ENCODE measurements at regions not wholly inside any gene's neighbourhood (a gene's known extent, or its start where the extent isn't known, plus 50 kb on each side); places are given as distances from the start of the nearest gene placed in this dataset.

GRCh38 chr17:34011599-34011998 is 243.5 kb upstream of the CCL2 start:
- H3K9me3 Mint-ChIP-seq: peaks cover 0 to 3% (median 0%) of the 10 kb centered on the region in 7 donors
- Histone ChIP-seq H3K9me3 (replicated peaks in 1 of 2; ENCODE audit: control insufficient read depth in 1 of 2, insufficient read depth in 1 of 2, low read length in 2 of 2) (no peaks in the 10 kb centered on the region), H2AFZ (ENCODE audit: insufficient read depth, low read depth, low read length, poor library complexity, severe bottlenecking) (no peak overlapping the region), H3K9ac (ENCODE audit: insufficient read depth, low read length, poor library complexity, severe bottlenecking) (no peak overlapping the region), H4K20me1 (ENCODE audit: insufficient read depth, low read length) (no peaks in the 10 kb centered on the region), H3K4me1 (ENCODE audit: control insufficient read depth in 1 of 2, insufficient read depth in 2 of 2, low read length in 2 of 2) (no peaks in the 10 kb centered on the region), H3K79me2 (ENCODE audit: insufficient read depth, low read length) (no peaks in the 10 kb centered on the region), H3K36me3 (replicated peaks in 1 of 2; ENCODE audit: control insufficient read depth in 1 of 2, insufficient read depth in 2 of 2, low read length in 2 of 2) (no peaks in the 10 kb centered on the region), H3K4me2 (replicated peaks; ENCODE audit: extremely low read depth, low read length, poor library complexity, severe bottlenecking) (no peak overlapping the region), H3K27me3 (ENCODE audit: control insufficient read depth in 2 of 2, insufficient read depth in 2 of 2, low read length in 2 of 2) (peaks cover 0 to 2% of the 10 kb centered on the region in 2 donors), H3K4me3 (replicated peaks in 1 of 3; ENCODE audit: low read depth in 2 of 3, low read length in 3 of 3) (no peak overlapping the region), H3K27ac (ENCODE audit: low read depth in 1 of 2, low read length in 2 of 2) (no peak overlapping the region)
- H3K27ac Mint-ChIP-seq: no peak overlapping the region
- peaks cover 0 to 7% (median 7%) of the 10 kb centered on the region in 3 donors for H3K27me3 Mint-ChIP-seq (ENCODE audit: low read depth in 3 of 3)
- TF ChIP-seq CTCF (IDR thresholded peaks at IDR 0.05): no peak
- H3K4me1 Mint-ChIP-seq: no peaks in the 10 kb centered on the region
- intact Hi-C loops (cut with micrococcal nuclease): no loop called here
- no peaks in the 10 kb centered on the region for H3K36me3 Mint-ChIP-seq
- DNase-seq: no peak
- H3K4me3 Mint-ChIP-seq: no peak overlapping the region
- WGBS (ENCODE audit: insufficient coverage): 100% methylated on average over 2 of the region's 3 CpGs

- H3K27ac ChIP-seq (ENCODE audit: low read depth in 1 of 2, low read length in 2 of 2): no peak overlapping the region
- Mint-ChIP-seq H3K27me3 (ENCODE audit: low read depth in 3 of 3) (peaks cover 0 to 7% (median 2%) of the 10 kb centered on the region in 3 donors), H3K27ac (peak overlapping the region in 1 of 7 donors; percentile 50), H3K4me1 (no peaks in the 10 kb centered on the region), H3K4me3 (no peak overlapping the region), H3K36me3 (no peaks in the 10 kb centered on the region), H3K9me3 (peaks cover 0 to 3% (median 0%) of the 10 kb centered on the region in 7 donors)
- H3K79me2 ChIP-seq (ENCODE audit: insufficient read depth, low read length): no peaks in the 10 kb centered on the region
- 100% methylated on average over 2 of the region's 5 CpGs for WGBS (ENCODE audit: insufficient coverage)
- no peaks in the 10 kb centered on the region for H3K27me3 ChIP-seq (ENCODE audit: control insufficient read depth in 2 of 2, insufficient read depth in 2 of 2, low read length in 2 of 2)
- H3K9ac ChIP-seq (ENCODE audit: insufficient read depth, low read length, poor library complexity, severe bottlenecking): no peak overlapping the region
- no peaks in the 10 kb centered on the region for H4K20me1 ChIP-seq (ENCODE audit: insufficient read depth, low read length)
- no peaks in the 10 kb centered on the region for H3K9me3 ChIP-seq (replicated peaks in 1 of 2; ENCODE audit: control insufficient read depth in 1 of 2, insufficient read depth in 1 of 2, low read length in 2 of 2)
- no peak overlapping the region for H3K4me3 ChIP-seq (replicated peaks in 1 of 3; ENCODE audit: low read depth in 2 of 3, low read length in 3 of 3)
- no peak for DNase-seq
- H3K36me3 ChIP-seq (replicated peaks in 1 of 2; ENCODE audit: control insufficient read depth in 1 of 2, insufficient read depth in 2 of 2, low read length in 2 of 2): no peaks in the 10 kb centered on the region
- no peaks in the 10 kb centered on the region for H3K4me1 ChIP-seq (ENCODE audit: control insufficient read depth in 1 of 2, insufficient read depth in 2 of 2, low read length in 2 of 2)
- H3K4me2 ChIP-seq (replicated peaks; ENCODE audit: extremely low read depth, low read length, poor library complexity, severe bottlenecking): no peak overlapping the region
- no peak for TF ChIP-seq CTCF (IDR thresholded peaks at IDR 0.05)
- intact Hi-C loops (cut with micrococcal nuclease): no loop called here
- no peak overlapping the region for H2AFZ ChIP-seq (ENCODE audit: insufficient read depth, low read depth, low read length, poor library complexity, severe bottlenecking)
These were observed 242.2 kb upstream of the CCL2 start for GRCh38 chr17:34012709-34013375.

Data from CD14-positive monocyte (primary cell).